ENCODE measurements at regions not wholly inside any gene's neighbourhood (a gene's known extent, or its start where the extent isn't known, plus 50 kb on each side); places are given as distances from the start of the nearest gene placed in this dataset.

DNA sequence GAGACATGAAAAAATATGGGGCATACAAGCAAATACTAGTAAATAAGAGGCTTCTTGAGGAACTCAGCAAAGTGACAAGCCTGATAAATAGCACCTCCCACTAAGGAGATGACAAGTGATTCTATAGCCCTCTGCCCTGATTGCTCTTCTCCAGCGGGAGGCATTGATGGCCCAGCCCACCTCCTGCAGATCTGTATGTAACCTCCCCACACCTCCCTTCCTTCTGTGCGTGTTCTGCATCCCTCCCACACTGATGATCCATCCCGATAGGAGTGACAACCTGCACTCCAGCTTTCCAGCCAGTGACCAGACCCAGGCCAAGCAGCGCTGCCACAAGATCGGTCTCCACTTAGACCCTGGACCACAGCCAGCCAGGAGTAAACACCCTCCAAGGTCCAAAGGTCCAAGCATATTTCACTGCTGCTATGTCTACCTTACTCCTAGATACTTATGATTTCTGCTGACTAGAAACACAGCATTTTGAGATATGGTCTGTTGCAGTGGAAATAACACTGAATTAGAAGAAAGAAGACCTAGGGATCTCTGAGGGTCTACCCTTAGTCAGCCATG, 176.1 kb downstream of the BRINP2 start:
- Histone ChIP-seq H3K4me1 (ENCODE audit: control insufficient read depth, insufficient read depth, low read length) (no peaks in the 10 kb centered on the region), H3K27me3 (ENCODE audit: control insufficient read depth, insufficient read depth, low read length) (peaks cover 5% of the 10 kb centered on the region), H3K36me3 (ENCODE audit: insufficient read depth, low read length) (no peaks in the 10 kb centered on the region), H3K4me3 (ENCODE audit: low read length) (no peak overlapping the region), H3K4me2 (ENCODE audit: low read length) (no peak overlapping the region), H3K9ac (ENCODE audit: low read depth, low read length) (no peak overlapping the region), H3K9me3 (replicated peaks; ENCODE audit: low read length) (no peaks in the 10 kb centered on the region)

DNA sequence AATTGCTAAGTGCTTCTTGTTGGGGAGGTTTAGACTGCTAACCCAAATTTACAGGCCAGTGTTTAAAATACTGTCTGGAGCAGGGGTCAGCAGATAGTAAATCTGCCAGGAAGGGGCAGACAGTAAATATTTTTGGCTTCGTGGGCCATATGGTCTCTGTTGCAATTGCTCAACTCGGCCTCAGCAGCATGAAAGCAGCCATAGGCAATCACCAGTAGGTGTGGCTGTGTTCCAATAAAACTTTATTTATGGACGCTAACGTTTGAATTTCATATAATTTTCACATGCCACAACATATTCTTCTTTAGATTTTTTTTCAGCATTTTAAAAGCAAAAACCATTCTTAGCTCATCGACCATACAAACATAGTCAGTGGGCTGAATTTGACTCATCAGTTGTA, 172.7 kb downstream of the BRINP2 start:
- Histone ChIP-seq H3K9me3 (replicated peaks; ENCODE audit: low read length) (no peaks in the 10 kb centered on the region), H3K27me3 (ENCODE audit: control insufficient read depth, insufficient read depth, low read length) (peaks cover 27% of the 10 kb centered on the region), H3K4me3 (ENCODE audit: low read length) (no peak overlapping the region), H3K4me1 (ENCODE audit: control insufficient read depth, insufficient read depth, low read length) (no peaks in the 10 kb centered on the region), H3K36me3 (ENCODE audit: insufficient read depth, low read length) (no peaks in the 10 kb centered on the region), H3K9ac (ENCODE audit: low read depth, low read length) (no peak overlapping the region), H3K4me2 (ENCODE audit: low read length) (no peak overlapping the region)

DNA sequence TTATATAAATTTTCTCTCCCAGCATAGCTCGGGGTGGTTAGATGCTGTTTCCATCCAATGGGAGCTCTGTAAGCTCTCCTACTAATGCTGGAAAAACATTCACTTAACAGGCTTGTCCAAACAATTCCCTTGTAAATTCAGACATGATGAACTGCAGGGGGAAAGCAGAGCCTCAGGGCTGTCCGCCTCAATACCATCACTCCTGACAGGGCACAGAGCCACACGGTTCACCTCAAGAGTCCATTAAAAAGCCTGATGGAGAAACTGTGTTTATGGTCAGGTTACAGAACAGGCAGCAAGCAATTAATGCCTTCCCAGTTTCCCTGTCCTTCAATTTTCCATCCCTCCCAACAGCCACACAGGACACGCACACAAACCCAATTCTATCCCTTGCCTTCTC, 171.0 kb downstream of the BRINP2 start:
- Histone ChIP-seq H3K4me1 (ENCODE audit: control insufficient read depth, insufficient read depth, low read length) (no peaks in the 10 kb centered on the region), H3K36me3 (ENCODE audit: insufficient read depth, low read length) (no peaks in the 10 kb centered on the region), H3K4me3 (ENCODE audit: low read length) (no peak overlapping the region), H3K27me3 (ENCODE audit: control insufficient read depth, insufficient read depth, low read length) (peaks cover 27% of the 10 kb centered on the region), H3K9me3 (replicated peaks; ENCODE audit: low read length) (no peaks in the 10 kb centered on the region), H3K4me2 (ENCODE audit: low read length) (no peak overlapping the region), H3K9ac (ENCODE audit: low read depth, low read length) (no peak overlapping the region)

DNA sequence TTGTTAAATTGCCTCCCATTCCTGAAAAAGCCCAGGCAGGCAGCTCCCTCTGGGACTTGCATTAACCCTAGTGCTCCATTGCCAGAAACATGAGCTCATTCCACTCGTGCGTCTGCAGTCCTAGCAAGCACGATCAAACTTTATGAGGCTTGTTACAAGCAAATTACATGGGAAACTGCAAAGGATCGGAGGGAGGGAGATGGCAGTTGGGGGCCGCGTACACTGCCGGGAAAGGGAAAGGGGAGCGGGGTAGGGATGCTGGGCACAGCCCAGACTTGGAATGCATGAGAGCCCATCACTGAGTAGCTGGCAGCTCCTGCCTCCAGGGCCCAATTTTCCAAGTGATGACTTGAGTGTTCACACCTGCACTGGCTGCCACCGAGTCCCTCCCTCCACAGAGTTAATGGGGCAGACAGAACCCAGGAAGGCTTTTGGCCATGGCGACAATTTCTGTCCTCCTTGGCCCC, 169.9 kb downstream of the BRINP2 start:
- Histone ChIP-seq H3K4me2 (ENCODE audit: low read length) (no peak overlapping the region), H3K9me3 (replicated peaks; ENCODE audit: low read length) (no peaks in the 10 kb centered on the region), H3K27me3 (ENCODE audit: control insufficient read depth, insufficient read depth, low read length) (peaks cover 34% of the 10 kb centered on the region), H3K36me3 (ENCODE audit: insufficient read depth, low read length) (no peaks in the 10 kb centered on the region), H3K4me1 (ENCODE audit: control insufficient read depth, insufficient read depth, low read length) (no peaks in the 10 kb centered on the region), H3K4me3 (ENCODE audit: low read length) (no peak overlapping the region), H3K9ac (ENCODE audit: low read depth, low read length) (no peak overlapping the region)

DNA sequence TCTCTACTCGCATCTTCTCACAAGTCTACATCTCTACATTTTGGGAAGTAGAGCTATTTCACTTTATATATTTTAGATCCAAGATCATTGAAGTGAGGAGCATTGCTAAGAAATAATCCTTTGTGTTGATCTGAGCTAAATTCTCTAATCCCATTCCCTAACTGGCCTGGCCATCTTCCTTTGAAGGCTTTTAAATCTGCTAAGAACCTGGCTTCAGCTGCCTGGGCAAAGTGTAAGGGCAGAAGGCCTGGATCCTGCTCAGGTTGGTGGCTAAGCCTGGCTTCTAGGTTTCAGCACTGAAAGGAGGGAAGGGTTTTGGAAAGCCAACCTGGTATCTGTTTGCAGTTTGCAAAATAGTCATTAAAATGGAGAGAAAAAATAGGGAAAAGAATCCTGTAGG, 167.6 kb downstream of the BRINP2 start:
- peaks cover 34% of the 10 kb centered on the region for H3K27me3 ChIP-seq (ENCODE audit: control insufficient read depth, insufficient read depth, low read length)
- H3K36me3 ChIP-seq (ENCODE audit: insufficient read depth, low read length): no peaks in the 10 kb centered on the region
- H3K4me2 ChIP-seq (ENCODE audit: low read length): no peak overlapping the region
- no peaks in the 10 kb centered on the region for H3K4me1 ChIP-seq (ENCODE audit: control insufficient read depth, insufficient read depth, low read length)
- H3K9ac ChIP-seq (ENCODE audit: low read depth, low read length): no peak overlapping the region
- H3K4me3 ChIP-seq (ENCODE audit: low read length): no peak overlapping the region
- no peaks in the 10 kb centered on the region for H3K9me3 ChIP-seq (replicated peaks; ENCODE audit: low read length)

DNA sequence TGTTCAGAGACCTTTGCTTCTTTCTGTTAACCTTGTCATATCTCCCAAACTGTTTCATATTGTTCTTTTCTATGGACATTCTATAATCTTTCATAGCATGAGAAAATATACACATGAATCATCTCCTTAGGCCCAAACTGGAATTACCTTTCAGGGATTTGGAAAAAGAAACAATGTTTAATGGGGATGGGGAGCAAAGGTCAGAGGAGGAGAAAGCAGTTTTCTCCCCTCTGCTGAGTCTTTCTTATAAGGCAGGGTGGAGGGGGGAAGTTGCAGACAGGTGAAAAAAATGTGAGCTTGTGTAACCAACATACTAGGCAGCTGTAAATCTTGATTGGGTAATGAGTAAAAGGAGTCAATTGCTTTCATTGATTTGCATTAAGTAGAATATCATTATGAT, 164.1 kb downstream of the BRINP2 start:
- H3K4me2 ChIP-seq (ENCODE audit: low read length): no peak overlapping the region
- no peak overlapping the region for H3K9ac ChIP-seq (ENCODE audit: low read depth, low read length)
- peaks cover 17% of the 10 kb centered on the region for H3K27me3 ChIP-seq (ENCODE audit: control insufficient read depth, insufficient read depth, low read length)
- H3K9me3 ChIP-seq (replicated peaks; ENCODE audit: low read length): no peaks in the 10 kb centered on the region
- no peak overlapping the region for H3K4me3 ChIP-seq (ENCODE audit: low read length)
- H3K36me3 ChIP-seq (ENCODE audit: insufficient read depth, low read length): no peaks in the 10 kb centered on the region
- H3K4me1 ChIP-seq (ENCODE audit: control insufficient read depth, insufficient read depth, low read length): no peaks in the 10 kb centered on the region

DNA sequence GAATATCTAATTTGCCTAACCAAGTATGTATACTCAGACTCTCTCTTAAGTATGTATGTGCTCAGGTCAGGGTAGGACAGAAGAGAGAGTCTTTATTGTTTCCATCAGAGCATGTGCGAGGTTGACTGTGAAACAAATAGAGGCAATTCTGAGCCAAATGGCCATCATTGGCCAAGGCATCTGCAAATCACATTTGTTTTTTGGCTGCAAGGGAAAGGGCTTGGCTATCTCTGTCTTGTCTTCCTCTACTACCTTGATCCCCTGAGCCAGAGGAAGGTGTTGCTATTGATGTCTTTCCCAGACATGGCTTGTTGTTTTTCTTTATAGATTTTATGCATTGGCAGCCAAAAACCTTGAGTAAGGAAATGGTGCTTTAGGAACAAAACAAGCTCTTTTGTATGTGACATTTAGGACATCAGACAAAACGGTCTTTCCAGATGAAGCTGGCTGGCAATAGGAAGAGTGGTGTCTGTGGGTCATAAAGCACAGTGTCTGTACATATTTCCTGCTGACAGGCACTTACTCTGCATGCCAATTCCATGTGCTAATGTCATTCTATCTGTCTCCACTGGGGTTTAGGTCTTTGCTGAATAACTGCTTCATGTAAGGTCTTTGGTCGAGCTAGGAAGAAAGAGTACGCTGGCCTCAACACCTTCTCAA, 163.3 kb downstream of the BRINP2 start:
- Histone ChIP-seq H3K9me3 (replicated peaks; ENCODE audit: low read length) (no peaks in the 10 kb centered on the region), H3K4me1 (ENCODE audit: control insufficient read depth, insufficient read depth, low read length) (no peaks in the 10 kb centered on the region), H3K4me3 (ENCODE audit: low read length) (no peak overlapping the region), H3K36me3 (ENCODE audit: insufficient read depth, low read length) (no peaks in the 10 kb centered on the region), H3K9ac (ENCODE audit: low read depth, low read length) (no peak overlapping the region), H3K27me3 (ENCODE audit: control insufficient read depth, insufficient read depth, low read length) (peaks cover 13% of the 10 kb centered on the region), H3K4me2 (ENCODE audit: low read length) (no peak overlapping the region)

All from skeletal muscle satellite cell (primary cell).